GM12878 (cell line): ENCODE measurements at regions not wholly inside any gene's neighbourhood (a gene's known extent, or its start where the extent isn't known, plus 50 kb on each side); places are given as distances from the start of the nearest gene placed in this dataset.

Experiments
- ATF7 ChIP-seq: fragments of 450-650 bp; IDR thresholded peaks from 2 replicates; pipeline ENCODE4 v1.6.1; 2016; ENCODE audit warnings: low read depth, mild to moderate bottlenecking
- BACH1 ChIP-seq: fragments of 450-650 bp; IDR thresholded peaks from 2 replicates; pipeline ENCODE4 v1.6.1; 2017; ENCODE audit warnings: mild to moderate bottlenecking, borderline replicate concordance
- EGR1 ChIP-seq, 2 experiments: IDR thresholded peaks; 1 replicate in 1 of 2; 2 replicates in 1 of 2; pipeline ENCODE4 v1.6.1; 2011 to 2012; ENCODE audit warnings: low read depth in 2 of 2, low read length in 2 of 2, borderline replicate concordance in 1 of 2, mild to moderate bottlenecking in 1 of 2, moderate library complexity in 1 of 2
- MXI1 ChIP-seq: fragments of 150-350 bp; IDR thresholded peaks from 2 replicates; pipeline ENCODE4 v1.6.1; 2011; ENCODE audit warnings: low read depth, mild to moderate bottlenecking, inconsistent platforms, low read length, improper control_type of control experiment
- POU2F2 ChIP-seq: IDR thresholded peaks from 3 replicates; pipeline ENCODE4 v1.6.1; 2011; ENCODE audit warnings: low read depth, mild to moderate bottlenecking, low read length, borderline replicate concordance
- RBBP5 ChIP-seq: fragments of 200-600 bp; sonication (generic); conservative IDR thresholded peaks from 2 replicates; pipeline ENCODE4 v1.6.1; 2016
- SMC3 ChIP-seq: IDR thresholded peaks from 2 replicates; pipeline ENCODE4 v1.6.1; 2011; ENCODE audit warnings: low read length, improper control_type of control experiment, borderline replicate concordance
- TAF1 ChIP-seq: IDR thresholded peaks from 2 replicates; pipeline ENCODE4 v1.6.1; 2011; ENCODE audit warnings: mild to moderate bottlenecking, low read depth, low read length, borderline replicate concordance
- TCF3 ChIP-seq: IDR thresholded peaks from 2 replicates; pipeline ENCODE4 v1.6.1; 2012; ENCODE audit warnings: low read depth, mild to moderate bottlenecking, low read length, borderline replicate concordance; ENCODE audit not compliant: insufficient read depth
- ZNF274 ChIP-seq: IDR thresholded peaks from one replicate; pipeline ENCODE4 v1.8.0; 2011; ENCODE audit not compliant: insufficient read length, insufficient read depth
- TF ChIP-seq, protein P1 (sequence below): IDR thresholded peaks from 2 replicates; pipeline ENCODE4 v1.6.1; 2012; ENCODE audit warnings: improper control_type of control experiment, low read depth, low read length; ENCODE audit not compliant: insufficient replicate concordance
- TF ChIP-seq, protein P2 (sequence below): IDR thresholded peaks from 2 replicates; pipeline ENCODE4 v1.6.1; 2011; ENCODE audit warnings: low read depth, mild to moderate bottlenecking, low read length, moderate library complexity, borderline replicate concordance; ENCODE audit errors: extremely low read depth

DNA sequence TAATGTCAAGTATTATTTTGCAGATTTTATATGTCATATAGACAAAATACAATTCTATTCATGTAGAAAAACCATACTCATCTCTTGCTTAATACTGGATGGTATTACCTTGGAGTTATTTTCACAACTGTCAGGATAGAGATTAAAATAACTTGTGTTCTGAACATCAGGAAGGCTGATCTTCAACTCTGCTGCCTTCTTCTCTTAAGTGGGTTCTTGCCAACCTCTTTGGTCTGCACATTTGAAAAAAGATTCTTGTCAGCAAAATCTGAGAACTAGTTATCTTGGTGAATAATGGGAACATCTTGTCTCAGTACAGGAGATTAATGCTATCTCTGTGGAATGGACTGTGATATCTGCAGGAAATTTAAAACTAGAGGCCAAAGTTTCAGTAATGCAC, 95.2 kb upstream of the FAM216B start (continued):
- TF ChIP-seq, protein P1, sequence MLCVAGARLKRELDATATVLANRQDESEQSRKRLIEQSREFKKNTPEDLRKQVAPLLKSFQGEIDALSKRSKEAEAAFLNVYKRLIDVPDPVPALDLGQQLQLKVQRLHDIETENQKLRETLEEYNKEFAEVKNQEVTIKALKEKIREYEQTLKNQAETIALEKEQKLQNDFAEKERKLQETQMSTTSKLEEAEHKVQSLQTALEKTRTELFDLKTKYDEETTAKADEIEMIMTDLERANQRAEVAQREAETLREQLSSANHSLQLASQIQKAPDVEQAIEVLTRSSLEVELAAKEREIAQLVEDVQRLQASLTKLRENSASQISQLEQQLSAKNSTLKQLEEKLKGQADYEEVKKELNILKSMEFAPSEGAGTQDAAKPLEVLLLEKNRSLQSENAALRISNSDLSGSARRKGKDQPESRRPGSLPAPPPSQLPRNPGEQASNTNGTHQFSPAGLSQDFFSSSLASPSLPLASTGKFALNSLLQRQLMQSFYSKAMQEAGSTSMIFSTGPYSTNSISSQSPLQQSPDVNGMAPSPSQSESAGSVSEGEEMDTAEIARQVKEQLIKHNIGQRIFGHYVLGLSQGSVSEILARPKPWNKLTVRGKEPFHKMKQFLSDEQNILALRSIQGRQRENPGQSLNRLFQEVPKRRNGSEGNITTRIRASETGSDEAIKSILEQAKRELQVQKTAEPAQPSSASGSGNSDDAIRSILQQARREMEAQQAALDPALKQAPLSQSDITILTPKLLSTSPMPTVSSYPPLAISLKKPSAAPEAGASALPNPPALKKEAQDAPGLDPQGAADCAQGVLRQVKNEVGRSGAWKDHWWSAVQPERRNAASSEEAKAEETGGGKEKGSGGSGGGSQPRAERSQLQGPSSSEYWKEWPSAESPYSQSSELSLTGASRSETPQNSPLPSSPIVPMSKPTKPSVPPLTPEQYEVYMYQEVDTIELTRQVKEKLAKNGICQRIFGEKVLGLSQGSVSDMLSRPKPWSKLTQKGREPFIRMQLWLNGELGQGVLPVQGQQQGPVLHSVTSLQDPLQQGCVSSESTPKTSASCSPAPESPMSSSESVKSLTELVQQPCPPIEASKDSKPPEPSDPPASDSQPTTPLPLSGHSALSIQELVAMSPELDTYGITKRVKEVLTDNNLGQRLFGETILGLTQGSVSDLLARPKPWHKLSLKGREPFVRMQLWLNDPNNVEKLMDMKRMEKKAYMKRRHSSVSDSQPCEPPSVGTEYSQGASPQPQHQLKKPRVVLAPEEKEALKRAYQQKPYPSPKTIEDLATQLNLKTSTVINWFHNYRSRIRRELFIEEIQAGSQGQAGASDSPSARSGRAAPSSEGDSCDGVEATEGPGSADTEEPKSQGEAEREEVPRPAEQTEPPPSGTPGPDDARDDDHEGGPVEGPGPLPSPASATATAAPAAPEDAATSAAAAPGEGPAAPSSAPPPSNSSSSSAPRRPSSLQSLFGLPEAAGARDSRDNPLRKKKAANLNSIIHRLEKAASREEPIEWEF, result no peak
- TF ChIP-seq ZNF274 (no peak), TCF3 (no peak), POU2F2 (no peak), EGR1 (IDR thresholded peaks at IDR 0.05; ENCODE audit: borderline replicate concordance in 1 of 2, low read depth in 2 of 2, low read length in 2 of 2) (no peak), RBBP5 (no peak), BACH1 (no peak), ATF7 (no peak), TAF1 (no peak), SMC3 (no peak), MXI1 (no peak)
- TF ChIP-seq, protein P2, sequence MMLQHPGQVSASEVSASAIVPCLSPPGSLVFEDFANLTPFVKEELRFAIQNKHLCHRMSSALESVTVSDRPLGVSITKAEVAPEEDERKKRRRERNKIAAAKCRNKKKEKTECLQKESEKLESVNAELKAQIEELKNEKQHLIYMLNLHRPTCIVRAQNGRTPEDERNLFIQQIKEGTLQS, result no peak
